Tibial nerve (tissue), 4 donors: ENCODE measurements at regions not wholly inside any gene's neighbourhood (a gene's known extent, or its start where the extent isn't known, plus 50 kb on each side); places are given as distances from the start of the nearest gene placed in this dataset.

ENCODE experiments used
- EP300 ChIP-seq, 2 donors: sonication (generic); formaldehyde crosslinking; IDR thresholded peaks; one replicate each; pipeline ENCODE4 v1.6.1; 2017; ENCODE audit warnings: antibody characterized with exemption in 2 of 2, mild to moderate bottlenecking in 1 of 2
- TF ChIP-seq, protein P1 (sequence below), 5 experiments: fragments of 200-600 bp in 3 of 5; fragments of 450-650 bp in 2 of 5; sonication (generic) in 3 of 5; IDR thresholded peaks; one replicate each; pipeline ENCODE4 v1.5.1; 2016 to 2019; ENCODE audit warnings: antibody characterized with exemption in 5 of 5, mild to moderate bottlenecking in 3 of 5, moderate library complexity in 2 of 5

GRCh38 chr20:47879771-47880170 lies 94.5 kb upstream of the SULF2 start:
- TF ChIP-seq, protein P1, sequence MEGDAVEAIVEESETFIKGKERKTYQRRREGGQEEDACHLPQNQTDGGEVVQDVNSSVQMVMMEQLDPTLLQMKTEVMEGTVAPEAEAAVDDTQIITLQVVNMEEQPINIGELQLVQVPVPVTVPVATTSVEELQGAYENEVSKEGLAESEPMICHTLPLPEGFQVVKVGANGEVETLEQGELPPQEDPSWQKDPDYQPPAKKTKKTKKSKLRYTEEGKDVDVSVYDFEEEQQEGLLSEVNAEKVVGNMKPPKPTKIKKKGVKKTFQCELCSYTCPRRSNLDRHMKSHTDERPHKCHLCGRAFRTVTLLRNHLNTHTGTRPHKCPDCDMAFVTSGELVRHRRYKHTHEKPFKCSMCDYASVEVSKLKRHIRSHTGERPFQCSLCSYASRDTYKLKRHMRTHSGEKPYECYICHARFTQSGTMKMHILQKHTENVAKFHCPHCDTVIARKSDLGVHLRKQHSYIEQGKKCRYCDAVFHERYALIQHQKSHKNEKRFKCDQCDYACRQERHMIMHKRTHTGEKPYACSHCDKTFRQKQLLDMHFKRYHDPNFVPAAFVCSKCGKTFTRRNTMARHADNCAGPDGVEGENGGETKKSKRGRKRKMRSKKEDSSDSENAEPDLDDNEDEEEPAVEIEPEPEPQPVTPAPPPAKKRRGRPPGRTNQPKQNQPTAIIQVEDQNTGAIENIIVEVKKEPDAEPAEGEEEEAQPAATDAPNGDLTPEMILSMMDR (IDR thresholded peaks at IDR 0.05), result no peak
- no peak for TF ChIP-seq EP300 (IDR thresholded peaks at IDR 0.05)
